GM21717 (cell line): ENCODE measurements at regions not wholly inside any gene's neighbourhood (a gene's known extent, or its start where the extent isn't known, plus 50 kb on each side); places are given as distances from the start of the nearest gene placed in this dataset.

Experiments used
- ATAC-seq: cut with Tn5 transposase; IDR thresholded peaks from one replicate; pipeline ENCODE4 v1.9.1; 2021; ENCODE audit warnings: mild to moderate bottlenecking, moderate library complexity; ENCODE audit not compliant: unreplicated experiment

- no peak for ATAC-seq
These were observed 82.9 kb downstream of the FAM43A start for GRCh38 chr3:194768586-194768985.

GRCh38 chr3:194769020-194769643, 83.4 kb downstream of the FAM43A start:
- ATAC-seq = peak; percentile 95

- ATAC-seq = no peak
These were observed 86.7 kb downstream of the FAM43A start for GRCh38 chr3:194772241-194773000.

GRCh38 chr3:194773216-194773615, 87.5 kb downstream of the FAM43A start:
- no peak for ATAC-seq

- no peak for ATAC-seq
These were observed 88.2 kb downstream of the FAM43A start for GRCh38 chr3:194773771-194774455.

GRCh38 chr3:194775266-194775665, 89.6 kb downstream of the FAM43A start:
- no peak for ATAC-seq

GRCh38 chr3:194775731-194776130, 90.0 kb downstream of the FAM43A start:
- no peak for ATAC-seq

- no peak for ATAC-seq
These were observed 92.0 kb downstream of the FAM43A start for GRCh38 chr3:194777729-194778128.

- no peak for ATAC-seq
These were observed 94.1 kb downstream of the FAM43A start for GRCh38 chr3:194779729-194780224.

- ATAC-seq = no peak
These were observed 95.0 kb downstream of the FAM43A start for GRCh38 chr3:194780706-194781105.

- no peak for ATAC-seq
These were observed 95.9 kb downstream of the FAM43A start for GRCh38 chr3:194781617-194782016.

GRCh38 chr3:194782698-194783404, 97.2 kb downstream of the FAM43A start:
- no peak for ATAC-seq

- ATAC-seq = no peak
These were observed 98.7 kb downstream of the FAM43A start for GRCh38 chr3:194784361-194784760.

- ATAC-seq = no peak
These were observed 99.6 kb downstream of the FAM43A start for GRCh38 chr3:194785315-194785714.

- ATAC-seq = no peak
These were observed 101.4 kb downstream of the FAM43A start for GRCh38 chr3:194787072-194787471.

- no peak for ATAC-seq
These were observed 102.0 kb downstream of the FAM43A start for GRCh38 chr3:194787650-194788049.

GRCh38 chr3:194792368-194792767, 106.7 kb downstream of the FAM43A start:
- no peak for ATAC-seq

GRCh38 chr3:194797555-194798250, 112.0 kb downstream of the FAM43A start:
- no peak for ATAC-seq

- no peak for ATAC-seq
These were observed 112.8 kb downstream of the FAM43A start for GRCh38 chr3:194798486-194798885.

- ATAC-seq = no peak
These were observed 114.3 kb downstream of the FAM43A start for GRCh38 chr3:194800002-194800401.
